SHP77 treated with DMSO at 0.1 percent for 48 hours (cell line): ENCODE measurements at regions not wholly inside any gene's neighbourhood (a gene's known extent, or its start where the extent isn't known, plus 50 kb on each side); places are given as distances from the start of the nearest gene placed in this dataset.

Experiments used
- DNase-seq: peaks from one replicate; lab custom pipeline; 2025; lab: John Stamatoyannopoulos, UW

DNA sequence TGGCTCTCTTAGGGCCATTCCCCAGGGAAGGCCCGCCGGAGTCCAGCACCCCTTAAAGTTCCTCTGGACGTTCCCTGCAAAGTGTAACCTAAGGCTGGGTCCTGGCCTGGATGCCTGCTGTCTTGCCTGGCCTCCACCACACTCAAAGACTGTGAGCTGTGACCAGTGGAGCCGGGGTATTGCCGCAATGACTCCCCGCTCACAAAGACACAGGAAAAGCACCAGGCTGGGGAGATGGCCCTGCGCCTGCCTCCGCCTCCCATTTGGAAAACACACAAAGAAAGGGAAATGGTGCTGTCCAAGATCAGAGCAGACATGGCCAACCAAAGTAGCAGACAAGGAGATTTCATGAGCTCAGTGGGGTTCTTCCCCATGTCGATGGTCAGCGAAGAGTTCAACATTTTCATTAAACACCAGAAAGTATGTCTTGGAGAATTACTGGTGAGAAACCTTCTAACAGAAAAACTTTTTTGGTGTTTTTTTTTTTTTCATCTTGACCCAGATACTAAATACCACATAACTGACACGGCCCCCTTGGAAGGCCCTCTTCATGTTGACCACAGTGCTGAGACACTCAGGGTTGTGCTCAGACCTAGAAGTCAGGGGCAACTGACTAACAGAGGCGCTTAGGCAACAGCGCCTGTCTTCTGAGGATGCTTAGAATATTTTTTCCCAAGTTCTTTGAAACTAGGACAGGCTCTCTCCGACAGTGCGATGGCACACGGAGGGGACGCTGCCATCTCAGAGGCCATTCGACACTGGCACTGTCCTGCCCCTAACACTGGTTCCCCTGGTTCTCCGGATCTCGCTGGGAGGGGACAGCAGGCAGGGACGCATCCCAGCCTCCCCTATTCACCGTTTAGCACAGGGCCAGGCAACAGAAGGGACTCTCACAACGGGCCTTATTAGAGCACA lies 226.4 kb upstream of the ID2 start:
- no peak for DNase-seq

GRCh38 chr2:8456151-8457091 lies 225.4 kb upstream of the ID2 start:
- no peak for DNase-seq

DNA sequence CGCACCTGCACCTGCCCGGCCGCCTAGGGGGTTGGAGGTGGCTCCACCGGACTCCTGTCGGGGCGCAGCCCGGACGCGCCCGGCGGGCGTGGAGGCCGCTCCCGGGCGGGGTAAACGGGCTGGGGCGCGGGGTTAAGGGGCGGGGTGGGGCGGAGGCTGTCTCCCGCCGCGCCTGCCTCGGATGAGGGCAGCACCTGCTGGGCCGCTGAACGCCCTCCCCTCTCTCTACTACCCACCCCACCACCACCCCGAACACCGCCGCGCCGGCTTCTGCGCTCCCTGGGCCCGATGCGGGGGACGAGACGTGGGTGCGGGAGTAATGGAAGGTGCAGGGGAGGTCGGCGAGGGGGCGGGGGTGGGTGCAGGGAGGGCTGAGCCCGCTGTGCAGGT lies 224.8 kb upstream of the ID2 start:
- no peak for DNase-seq

DNA sequence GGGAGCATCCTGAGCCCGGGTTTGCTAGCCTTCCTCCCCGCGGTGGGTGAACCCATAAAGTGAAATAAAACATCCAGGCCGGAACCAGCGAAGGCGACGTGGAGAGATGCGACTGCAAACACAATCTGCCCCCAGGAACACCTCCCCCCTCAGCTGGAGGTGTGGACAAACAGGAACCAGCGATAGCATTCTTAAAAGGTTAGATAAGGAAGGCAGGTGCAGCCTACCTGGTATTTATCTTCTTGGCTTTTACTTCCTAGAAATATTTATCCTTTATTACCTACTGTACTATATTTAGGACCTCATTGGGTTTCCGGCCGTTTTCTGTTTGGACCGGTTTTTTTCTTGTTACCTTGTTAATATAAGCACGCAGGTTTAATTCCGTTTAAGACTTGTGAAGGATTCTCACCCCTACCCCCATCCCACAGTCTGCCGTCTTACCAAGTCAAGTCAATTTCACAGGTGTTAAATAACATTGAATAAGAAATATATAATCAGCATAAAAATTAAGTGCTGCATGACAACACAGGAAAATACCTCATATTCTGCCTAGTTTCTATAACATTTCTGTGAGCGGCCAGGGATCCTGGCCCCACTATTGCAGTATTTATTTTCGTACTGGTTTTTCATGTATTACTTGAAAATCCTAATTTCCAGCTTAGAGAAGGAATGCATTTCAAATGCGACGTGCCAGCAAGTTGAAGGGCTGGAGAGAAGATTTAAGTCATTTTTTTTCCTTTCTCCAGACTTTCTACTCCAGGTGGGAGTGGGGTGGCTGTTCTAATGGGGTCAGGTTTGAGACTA lies 224.0 kb upstream of the ID2 start:
- DNase-seq: peak; percentile 40

GRCh38 chr2:8458503-8459459 lies 223.1 kb upstream of the ID2 start:
- no peak for DNase-seq

DNA sequence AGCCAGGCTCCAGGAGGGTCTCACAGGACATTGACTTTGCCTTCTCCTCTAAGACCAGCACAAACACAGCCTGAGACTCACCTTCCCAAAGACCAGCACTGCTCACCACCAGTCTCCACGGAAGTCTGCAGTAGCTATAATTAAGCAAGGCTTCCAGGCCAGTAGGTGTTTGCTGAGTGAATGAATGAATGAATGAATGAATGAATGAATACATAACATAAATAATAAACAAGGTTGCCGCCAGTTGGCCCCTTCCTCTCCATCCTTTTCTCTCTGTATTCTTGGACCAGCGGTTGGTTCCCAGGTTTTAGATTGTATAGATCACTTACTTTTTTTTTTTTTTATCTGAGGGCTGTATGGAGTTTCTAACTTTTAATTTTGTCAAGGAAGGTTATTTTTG lies 222.4 kb upstream of the ID2 start:
- DNase-seq: no peak

DNA sequence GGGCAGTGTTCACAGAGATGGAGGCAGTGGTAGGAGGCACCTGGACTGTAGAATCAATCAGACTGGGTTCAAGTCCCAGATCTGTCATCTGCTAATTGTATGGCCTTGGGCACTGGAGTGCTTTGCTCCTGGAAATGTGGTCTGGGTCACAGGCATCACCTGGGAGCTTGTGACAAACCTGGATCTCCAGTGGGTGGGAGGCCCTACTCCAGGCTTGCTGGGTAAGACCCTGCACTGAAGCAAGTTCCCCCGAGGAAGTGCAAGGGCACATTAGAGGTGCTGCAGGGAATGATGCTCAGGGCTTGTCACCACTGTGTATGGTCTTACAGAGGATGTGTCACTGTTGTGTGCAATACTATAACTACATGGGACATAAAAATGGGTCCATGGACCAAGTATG lies 220.5 kb upstream of the ID2 start:
- DNase-seq: no peak

- peak; percentile 5 for DNase-seq
Observed at GRCh38 chr2:8462280-8462679, 219.6 kb upstream of the ID2 start.

DNA sequence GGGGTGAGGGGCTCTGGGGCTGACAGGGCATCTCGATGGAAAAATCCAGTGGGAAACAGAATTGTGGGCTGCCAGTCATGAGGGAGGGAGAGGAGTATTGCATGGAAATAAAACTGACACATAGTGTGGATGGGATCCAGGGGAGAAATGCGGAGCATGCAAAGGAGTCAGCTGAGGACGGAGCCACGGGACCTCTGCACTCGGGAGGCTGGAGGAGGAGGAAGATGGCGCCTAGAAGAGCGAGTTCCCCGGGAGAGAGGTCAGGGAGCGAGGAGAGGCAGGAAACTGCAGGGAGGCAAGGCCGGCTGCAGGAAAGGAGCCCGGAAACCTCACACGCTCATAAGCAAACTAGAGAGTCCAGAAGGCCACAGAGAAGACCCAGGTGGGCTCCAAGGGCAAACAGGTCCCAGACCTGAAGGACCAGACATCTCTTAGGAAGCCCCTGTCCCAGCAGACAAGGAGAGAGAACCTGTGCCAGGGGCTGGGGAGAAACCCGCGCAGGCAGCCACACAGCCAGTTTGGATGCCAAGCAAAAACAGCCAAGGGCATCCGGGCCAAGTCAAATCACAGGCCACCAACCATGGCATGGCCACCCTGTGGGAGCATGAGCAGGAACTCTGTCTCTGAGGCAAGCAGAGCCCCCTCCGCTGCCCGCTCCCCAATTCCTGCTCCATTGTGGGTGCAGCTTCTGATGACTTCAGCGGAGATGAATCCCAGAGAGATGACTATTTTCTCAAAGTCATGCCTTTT lies 218.8 kb upstream of the ID2 start:
- no peak for DNase-seq

DNA sequence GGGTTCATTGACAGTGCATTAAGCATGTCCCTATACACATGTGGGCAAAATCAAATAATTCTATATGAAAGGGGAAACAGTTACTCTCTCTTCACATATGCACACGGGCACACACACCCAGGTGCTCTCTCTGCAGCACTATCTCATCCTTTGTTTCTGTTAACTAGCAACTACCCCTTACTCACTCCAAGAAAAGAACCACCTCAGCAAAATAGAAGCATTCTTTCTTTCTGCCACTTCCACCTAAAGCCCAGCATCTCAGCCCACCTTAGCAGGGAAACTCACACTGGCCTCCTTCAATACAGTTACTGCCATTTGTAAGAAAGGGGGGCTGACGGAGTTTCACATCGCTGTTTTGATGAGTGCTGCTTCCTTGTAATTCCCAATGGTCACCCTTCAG lies 216.3 kb upstream of the ID2 start:
- no peak for DNase-seq

DNA sequence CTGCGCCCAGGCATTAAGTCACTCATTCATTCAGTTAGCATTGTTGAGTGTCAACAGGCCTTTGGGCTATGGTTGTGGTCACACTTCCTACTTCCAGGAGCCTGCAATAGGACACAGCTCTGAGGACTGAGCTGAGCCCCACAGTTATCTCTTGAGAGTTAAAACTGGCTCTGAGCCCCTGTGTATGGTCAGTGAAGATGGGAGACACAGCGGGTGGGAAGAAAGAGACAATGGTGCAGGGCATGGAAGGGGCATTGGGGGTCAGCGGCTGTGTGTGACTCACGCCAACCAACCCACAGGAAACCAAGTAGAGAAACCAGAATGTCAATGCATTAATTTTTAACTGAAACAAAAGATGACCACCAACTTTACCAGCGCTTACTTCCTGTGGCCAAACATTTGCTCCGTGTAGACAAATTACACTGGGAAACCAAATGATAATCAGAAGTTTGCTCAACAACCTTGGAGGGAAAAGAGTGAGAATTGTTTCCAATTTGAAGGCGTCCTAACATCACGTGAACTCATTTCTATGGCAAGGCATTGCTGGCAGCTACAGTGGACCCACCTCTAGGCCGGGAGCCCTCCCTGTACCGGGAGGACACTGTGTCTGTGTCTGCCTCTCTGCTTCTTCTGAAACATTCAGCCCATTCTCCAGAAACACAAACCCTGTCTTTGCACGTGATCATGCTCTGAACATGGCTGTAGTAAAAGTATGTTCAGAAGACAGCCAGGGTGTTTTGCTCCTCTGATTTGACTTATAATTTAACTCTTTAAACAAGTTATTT lies 212.0 kb upstream of the ID2 start:
- no peak for DNase-seq

DNA sequence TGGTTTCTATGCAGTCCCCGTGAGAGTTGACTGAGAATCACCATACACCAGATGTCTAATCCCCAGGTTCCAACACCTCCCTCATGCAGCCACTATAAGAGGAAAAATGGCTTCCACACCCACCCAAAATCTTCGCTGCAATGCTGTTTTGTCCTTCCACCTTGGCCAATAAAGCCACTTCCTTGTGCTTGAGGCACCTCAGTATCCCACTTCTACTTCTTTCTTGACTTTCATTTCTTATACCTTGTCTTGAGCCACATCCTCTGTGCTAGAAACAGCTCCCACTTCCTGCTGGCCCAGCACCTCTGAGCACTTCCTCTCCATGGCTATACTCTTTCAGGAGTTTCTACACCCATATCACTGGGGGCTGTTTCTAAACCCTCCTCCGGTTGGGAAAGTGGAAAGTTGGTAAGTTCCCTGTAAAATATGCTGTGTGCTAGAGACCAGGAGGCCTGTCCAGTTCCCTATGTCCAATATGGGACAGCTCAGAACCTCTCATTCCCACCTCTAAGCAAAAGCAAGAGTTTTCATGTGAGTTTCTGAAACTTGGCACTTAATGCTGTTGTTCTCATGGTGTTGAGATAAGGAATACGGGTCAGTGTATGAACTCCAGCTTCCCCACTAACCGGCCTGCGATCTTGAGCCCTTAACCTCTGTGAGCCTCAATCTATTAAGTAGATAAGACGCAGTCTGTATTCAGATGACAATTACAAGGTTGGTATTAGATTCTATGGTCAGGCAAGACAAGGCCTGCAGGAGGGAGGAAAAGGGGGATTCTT lies 209.1 kb upstream of the ID2 start:
- DNase-seq: no peak

- peak; percentile 77 for DNase-seq
Observed at GRCh38 chr2:8475349-8476031, 206.4 kb upstream of the ID2 start.

- DNase-seq: no peak
Observed at GRCh38 chr2:8477552-8478470, 204.0 kb upstream of the ID2 start.

DNA sequence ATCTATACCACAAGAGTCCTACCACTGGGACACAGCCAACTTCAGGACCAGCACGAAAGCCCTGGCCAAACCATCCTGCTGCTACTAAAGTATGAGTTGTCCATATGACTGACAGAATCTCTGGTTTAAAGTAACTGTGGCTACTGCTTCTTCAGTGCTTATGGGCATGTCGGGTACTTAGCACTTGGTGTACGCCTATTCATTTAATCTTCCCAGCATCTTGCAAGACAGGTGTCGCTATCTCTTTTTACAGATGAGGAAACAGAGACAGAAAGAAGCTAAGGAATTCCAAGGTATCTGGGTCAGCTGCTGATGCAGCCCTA lies 203.4 kb upstream of the ID2 start:
- DNase-seq: no peak

- DNase-seq: no peak
Observed at GRCh38 chr2:8479298-8479697, 202.6 kb upstream of the ID2 start.

DNA sequence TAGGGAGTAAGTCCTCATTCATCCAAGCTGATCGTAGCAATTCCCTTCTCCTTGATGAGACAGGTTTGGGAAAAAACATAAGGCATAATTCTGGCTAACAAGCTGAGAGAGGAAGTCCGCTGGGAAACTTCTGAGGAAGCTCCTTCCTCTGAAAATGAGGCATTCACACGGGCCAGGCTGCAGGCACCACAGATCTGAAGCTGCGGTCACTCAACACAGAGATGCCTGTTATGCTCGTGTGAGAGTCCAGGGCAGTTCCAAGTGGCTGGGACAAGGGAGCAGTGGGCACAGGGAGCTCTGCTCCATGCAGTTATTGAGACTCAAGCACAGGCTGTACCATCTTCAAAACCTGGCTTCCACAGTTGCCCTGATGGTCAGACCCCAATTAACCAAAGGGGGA lies 200.9 kb upstream of the ID2 start:
- no peak for DNase-seq
